WTC11 (cell line): ENCODE measurements at regions not wholly inside any gene's neighbourhood (a gene's known extent, or its start where the extent isn't known, plus 50 kb on each side); places are given as distances from the start of the nearest gene placed in this dataset.

Source experiments
- ESRRA ChIP-seq: sonication (generic); formaldehyde crosslinking; IDR thresholded peaks from 2 replicates; pipeline ENCODE4 v1.8.1; 2022; ENCODE audit warnings: mild to moderate bottlenecking, missing genetic modification reagents, borderline replicate concordance
- IRF1 ChIP-seq: sonication (generic); formaldehyde crosslinking; IDR thresholded peaks from 2 replicates; pipeline ENCODE4 v1.8.0; 2023; ENCODE audit warnings: missing genetic modification reagents
- NFYB ChIP-seq: sonication (generic); formaldehyde crosslinking; conservative IDR thresholded peaks from 2 replicates; pipeline ENCODE4 v1.8.0; 2022; ENCODE audit warnings: low read depth, missing genetic modification reagents
- RELA ChIP-seq: sonication (generic); formaldehyde crosslinking; IDR thresholded peaks from 2 replicates; pipeline ENCODE4 v1.8.1; 2022; ENCODE audit warnings: missing genetic modification reagents, mild to moderate bottlenecking, borderline replicate concordance
- SP1 ChIP-seq: sonication (generic); formaldehyde crosslinking; conservative IDR thresholded peaks from 2 replicates; pipeline ENCODE4 v1.8.1; 2022; ENCODE audit warnings: missing genetic modification reagents
- ZBTB21 ChIP-seq: sonication (generic); formaldehyde crosslinking; IDR thresholded peaks from 2 replicates; pipeline ENCODE4 v1.8.1; 2023; ENCODE audit warnings: mild to moderate bottlenecking, missing genetic modification reagents, borderline replicate concordance
- TF ChIP-seq, protein P1 (sequence below): fragments of 200-600 bp; IDR thresholded peaks from 2 replicates; pipeline ENCODE4 v1.8.0; 2022; ENCODE audit warnings: antibody characterized with exemption
- TF ChIP-seq, protein P2 (sequence below): sonication (generic); formaldehyde crosslinking; conservative IDR thresholded peaks from 2 replicates; pipeline ENCODE4 v1.8.1; 2022; ENCODE audit warnings: mild to moderate bottlenecking, missing genetic modification reagents
- TF ChIP-seq, protein P3 (sequence below): sonication (generic); formaldehyde crosslinking; IDR thresholded peaks from 2 replicates; pipeline ENCODE4 v1.8.0; 2022; ENCODE audit warnings: mild to moderate bottlenecking, missing genetic modification reagents
- TF ChIP-seq, protein P4 (sequence below): sonication (generic); formaldehyde crosslinking; IDR thresholded peaks from 2 replicates; pipeline ENCODE4 v1.8.1; 2023; ENCODE audit warnings: mild to moderate bottlenecking, missing genetic modification reagents, moderate library complexity
- TF ChIP-seq, protein P5 (sequence below): sonication (generic); formaldehyde crosslinking; IDR thresholded peaks from 2 replicates; pipeline ENCODE4 v1.8.1; 2022; ENCODE audit warnings: mild to moderate bottlenecking, moderate library complexity, missing genetic modification reagents
- TF ChIP-seq, protein P6 (sequence below): sonication (generic); formaldehyde crosslinking; IDR thresholded peaks from 2 replicates; pipeline ENCODE4 v1.8.0; 2023; ENCODE audit warnings: mild to moderate bottlenecking, missing genetic modification reagents
- TF ChIP-seq, protein P7 (sequence below): sonication (generic); formaldehyde crosslinking; IDR thresholded peaks from 2 replicates; pipeline ENCODE4 v1.8.0; 2022; ENCODE audit warnings: mild to moderate bottlenecking, missing genetic modification reagents

GRCh38 chr10:17536221-17536620 is 81.0 kb downstream of the HACD1 start:
- TF ChIP-seq, protein P1, sequence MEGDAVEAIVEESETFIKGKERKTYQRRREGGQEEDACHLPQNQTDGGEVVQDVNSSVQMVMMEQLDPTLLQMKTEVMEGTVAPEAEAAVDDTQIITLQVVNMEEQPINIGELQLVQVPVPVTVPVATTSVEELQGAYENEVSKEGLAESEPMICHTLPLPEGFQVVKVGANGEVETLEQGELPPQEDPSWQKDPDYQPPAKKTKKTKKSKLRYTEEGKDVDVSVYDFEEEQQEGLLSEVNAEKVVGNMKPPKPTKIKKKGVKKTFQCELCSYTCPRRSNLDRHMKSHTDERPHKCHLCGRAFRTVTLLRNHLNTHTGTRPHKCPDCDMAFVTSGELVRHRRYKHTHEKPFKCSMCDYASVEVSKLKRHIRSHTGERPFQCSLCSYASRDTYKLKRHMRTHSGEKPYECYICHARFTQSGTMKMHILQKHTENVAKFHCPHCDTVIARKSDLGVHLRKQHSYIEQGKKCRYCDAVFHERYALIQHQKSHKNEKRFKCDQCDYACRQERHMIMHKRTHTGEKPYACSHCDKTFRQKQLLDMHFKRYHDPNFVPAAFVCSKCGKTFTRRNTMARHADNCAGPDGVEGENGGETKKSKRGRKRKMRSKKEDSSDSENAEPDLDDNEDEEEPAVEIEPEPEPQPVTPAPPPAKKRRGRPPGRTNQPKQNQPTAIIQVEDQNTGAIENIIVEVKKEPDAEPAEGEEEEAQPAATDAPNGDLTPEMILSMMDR: no peak
- no peak for TF ChIP-seq IRF1 (CRISPR knock-in tag)
- TF ChIP-seq, protein P2, sequence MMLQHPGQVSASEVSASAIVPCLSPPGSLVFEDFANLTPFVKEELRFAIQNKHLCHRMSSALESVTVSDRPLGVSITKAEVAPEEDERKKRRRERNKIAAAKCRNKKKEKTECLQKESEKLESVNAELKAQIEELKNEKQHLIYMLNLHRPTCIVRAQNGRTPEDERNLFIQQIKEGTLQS (CRISPR knock-in tag): no peak
- TF ChIP-seq RELA (CRISPR knock-in tag): no peak
- TF ChIP-seq, protein P3, sequence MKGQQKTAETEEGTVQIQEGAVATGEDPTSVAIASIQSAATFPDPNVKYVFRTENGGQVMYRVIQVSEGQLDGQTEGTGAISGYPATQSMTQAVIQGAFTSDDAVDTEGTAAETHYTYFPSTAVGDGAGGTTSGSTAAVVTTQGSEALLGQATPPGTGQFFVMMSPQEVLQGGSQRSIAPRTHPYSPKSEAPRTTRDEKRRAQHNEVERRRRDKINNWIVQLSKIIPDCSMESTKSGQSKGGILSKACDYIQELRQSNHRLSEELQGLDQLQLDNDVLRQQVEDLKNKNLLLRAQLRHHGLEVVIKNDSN (CRISPR knock-in tag): no peak
- TF ChIP-seq, protein P4, sequence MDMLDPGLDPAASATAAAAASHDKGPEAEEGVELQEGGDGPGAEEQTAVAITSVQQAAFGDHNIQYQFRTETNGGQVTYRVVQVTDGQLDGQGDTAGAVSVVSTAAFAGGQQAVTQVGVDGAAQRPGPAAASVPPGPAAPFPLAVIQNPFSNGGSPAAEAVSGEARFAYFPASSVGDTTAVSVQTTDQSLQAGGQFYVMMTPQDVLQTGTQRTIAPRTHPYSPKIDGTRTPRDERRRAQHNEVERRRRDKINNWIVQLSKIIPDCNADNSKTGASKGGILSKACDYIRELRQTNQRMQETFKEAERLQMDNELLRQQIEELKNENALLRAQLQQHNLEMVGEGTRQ (CRISPR knock-in tag): no peak
- no peak for TF ChIP-seq NFYB
- TF ChIP-seq, protein P5, sequence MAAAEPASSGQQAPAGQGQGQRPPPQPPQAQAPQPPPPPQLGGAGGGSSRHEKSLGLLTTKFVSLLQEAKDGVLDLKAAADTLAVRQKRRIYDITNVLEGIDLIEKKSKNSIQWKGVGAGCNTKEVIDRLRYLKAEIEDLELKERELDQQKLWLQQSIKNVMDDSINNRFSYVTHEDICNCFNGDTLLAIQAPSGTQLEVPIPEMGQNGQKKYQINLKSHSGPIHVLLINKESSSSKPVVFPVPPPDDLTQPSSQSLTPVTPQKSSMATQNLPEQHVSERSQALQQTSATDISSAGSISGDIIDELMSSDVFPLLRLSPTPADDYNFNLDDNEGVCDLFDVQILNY (CRISPR knock-in tag): no peak
- TF ChIP-seq ESRRA: no peak
- TF ChIP-seq, protein P6, sequence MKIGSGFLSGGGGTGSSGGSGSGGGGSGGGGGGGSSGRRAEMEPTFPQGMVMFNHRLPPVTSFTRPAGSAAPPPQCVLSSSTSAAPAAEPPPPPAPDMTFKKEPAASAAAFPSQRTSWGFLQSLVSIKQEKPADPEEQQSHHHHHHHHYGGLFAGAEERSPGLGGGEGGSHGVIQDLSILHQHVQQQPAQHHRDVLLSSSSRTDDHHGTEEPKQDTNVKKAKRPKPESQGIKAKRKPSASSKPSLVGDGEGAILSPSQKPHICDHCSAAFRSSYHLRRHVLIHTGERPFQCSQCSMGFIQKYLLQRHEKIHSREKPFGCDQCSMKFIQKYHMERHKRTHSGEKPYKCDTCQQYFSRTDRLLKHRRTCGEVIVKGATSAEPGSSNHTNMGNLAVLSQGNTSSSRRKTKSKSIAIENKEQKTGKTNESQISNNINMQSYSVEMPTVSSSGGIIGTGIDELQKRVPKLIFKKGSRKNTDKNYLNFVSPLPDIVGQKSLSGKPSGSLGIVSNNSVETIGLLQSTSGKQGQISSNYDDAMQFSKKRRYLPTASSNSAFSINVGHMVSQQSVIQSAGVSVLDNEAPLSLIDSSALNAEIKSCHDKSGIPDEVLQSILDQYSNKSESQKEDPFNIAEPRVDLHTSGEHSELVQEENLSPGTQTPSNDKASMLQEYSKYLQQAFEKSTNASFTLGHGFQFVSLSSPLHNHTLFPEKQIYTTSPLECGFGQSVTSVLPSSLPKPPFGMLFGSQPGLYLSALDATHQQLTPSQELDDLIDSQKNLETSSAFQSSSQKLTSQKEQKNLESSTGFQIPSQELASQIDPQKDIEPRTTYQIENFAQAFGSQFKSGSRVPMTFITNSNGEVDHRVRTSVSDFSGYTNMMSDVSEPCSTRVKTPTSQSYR: no peak
- TF ChIP-seq SP1 (CRISPR knock-in tag): no peak
- TF ChIP-seq, protein P7, sequence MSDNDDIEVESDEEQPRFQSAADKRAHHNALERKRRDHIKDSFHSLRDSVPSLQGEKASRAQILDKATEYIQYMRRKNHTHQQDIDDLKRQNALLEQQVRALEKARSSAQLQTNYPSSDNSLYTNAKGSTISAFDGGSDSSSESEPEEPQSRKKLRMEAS (CRISPR knock-in tag): no peak
- TF ChIP-seq ZBTB21: no peak
